ENCODE measurements at regions not wholly inside any gene's neighbourhood (a gene's known extent, or its start where the extent isn't known, plus 50 kb on each side); places are given as distances from the start of the nearest gene placed in this dataset.

- TF ChIP-seq EP300 (IDR thresholded peaks at IDR 0.05; ENCODE audit: borderline replicate concordance in 1 of 2, low read depth in 1 of 2, low read length in 1 of 2) (no peak), TEAD4 (IDR thresholded peaks at IDR 0.05; ENCODE audit: borderline replicate concordance, insufficient read depth) (no peak), TAF1 (IDR thresholded peaks at IDR 0.05; ENCODE audit: borderline replicate concordance, low read depth, low read length) (no peak), CTCF (IDR thresholded peaks at IDR 0.05) (no peak), NFIC (IDR thresholded peaks at IDR 0.05; ENCODE audit: borderline replicate concordance) (no peak), USF2 (IDR thresholded peaks at IDR 0.05; ENCODE audit: borderline replicate concordance, low read depth, low read length) (no peak), PBX3 (IDR thresholded peaks at IDR 0.05) (no peak), FOXM1 (IDR thresholded peaks at IDR 0.05; ENCODE audit: low read depth) (no peak), RAD21 (IDR thresholded peaks at IDR 0.05; ENCODE audit: low read length) (no peak), YY1 (IDR thresholded peaks at IDR 0.05; ENCODE audit: low read depth) (no peak)
These were observed 104.8 kb downstream of the TOMM20 start for GRCh38 chr1:235023711-235024439.

All from SK-N-SH (cell line).